Mesendoderm (in vitro differentiated cells): ENCODE measurements at regions not wholly inside any gene's neighbourhood (a gene's known extent, or its start where the extent isn't known, plus 50 kb on each side); places are given as distances from the start of the nearest gene placed in this dataset.

Source experiments
- DNase-seq: peaks from one replicate; pipeline ENCODE4 v3.0.0; 2013
- H2AK5ac ChIP-seq: 2 replicates; pipeline ENCODE4 v1.6.1; 2013; ENCODE audit warnings: low read length, inconsistent platforms
- H2BK120ac ChIP-seq: 2 replicates; pipeline ENCODE4 v1.6.1; 2013; ENCODE audit warnings: low read depth, mild to moderate bottlenecking, low read length, moderate library complexity, mixed read lengths
- H2BK15ac ChIP-seq: replicated peaks from 2 replicates; pipeline ENCODE4 v1.6.1; 2013; ENCODE audit warnings: low read depth, mild to moderate bottlenecking, moderate library complexity
- H2BK5ac ChIP-seq: 2 replicates; pipeline ENCODE4 v1.6.1; 2013; ENCODE audit warnings: low read length, inconsistent platforms
- H3K18ac ChIP-seq: 2 replicates; pipeline ENCODE4 v1.6.1; 2013; ENCODE audit warnings: mild to moderate bottlenecking, low read length, mixed read lengths
- H3K23ac ChIP-seq: one replicate; pipeline ENCODE4 v1.6.1; 2013; ENCODE audit warnings: low read length
- H3K27ac ChIP-seq: 2 replicates; pipeline ENCODE4 v1.5.1; 2013; ENCODE audit warnings: low read depth, mild to moderate bottlenecking, inconsistent platforms, low read length, moderate library complexity
- H3K27me3 ChIP-seq: 2 replicates; pipeline ENCODE4 v1.6.1; 2013; ENCODE audit warnings: low read length, control low read depth, mild to moderate bottlenecking, inconsistent platforms; ENCODE audit not compliant: insufficient read depth, poor library complexity
- H3K36me3 ChIP-seq: 2 replicates; pipeline ENCODE4 v1.6.1; 2013; ENCODE audit warnings: low read length, inconsistent platforms; ENCODE audit not compliant: control insufficient read depth, insufficient read depth
- H3K4ac ChIP-seq: one replicate; pipeline ENCODE4 v1.6.1; 2013; ENCODE audit warnings: low read depth, mild to moderate bottlenecking, low read length, moderate library complexity
- H3K4me1 ChIP-seq: 2 replicates; pipeline ENCODE4 v1.6.1; 2013; ENCODE audit warnings: low read depth, low read length, inconsistent platforms; ENCODE audit not compliant: control insufficient read depth
- H3K4me2 ChIP-seq: 2 replicates; pipeline ENCODE4 v1.6.1; 2013; ENCODE audit warnings: low read length
- H3K4me3 ChIP-seq: 2 replicates; pipeline ENCODE4 v1.5.1; 2013; ENCODE audit warnings: mild to moderate bottlenecking, low read length
- H3K56ac ChIP-seq: one replicate; pipeline ENCODE4 v1.6.1; 2013; ENCODE audit warnings: low read length
- H3K79me1 ChIP-seq: 2 replicates; pipeline ENCODE4 v1.6.1; 2013; ENCODE audit warnings: low read length, inconsistent platforms
- H3K79me2 ChIP-seq: 2 replicates; pipeline ENCODE4 v1.6.1; 2013; ENCODE audit warnings: mild to moderate bottlenecking, low read length; ENCODE audit not compliant: control insufficient read depth, insufficient read depth
- H3K9ac ChIP-seq: 2 replicates; pipeline ENCODE4 v1.6.1; 2013; ENCODE audit warnings: low read length, inconsistent platforms
- H4K5ac ChIP-seq: one replicate; pipeline ENCODE4 v1.6.1; 2013; ENCODE audit warnings: low read length
- H4K8ac ChIP-seq: one replicate; pipeline ENCODE4 v1.6.1; 2013; ENCODE audit warnings: low read depth, mild to moderate bottlenecking, control low read depth, low read length, moderate library complexity
- WGBS: extraction: QIAGEN DNeasy Blood & Tissue Kit; methylation state at CpG from one replicate; pipeline ENCODE4 v1.1.7; 2013; ENCODE audit warnings: low lambda C conversion rate, missing lambda C conversion rate; ENCODE audit not compliant: insufficient coverage; ENCODE audit errors: extremely low coverage; 5-methylcytosine and 5-hydroxymethylcytosine counted together

- Histone ChIP-seq H2BK15ac (no peak overlapping the region), H2BK120ac (no peak overlapping the region), H3K9ac (no peak overlapping the region), H3K4me2 (no peak overlapping the region), H4K5ac (no peak overlapping the region), H4K8ac (no peak overlapping the region), H3K23ac (no peak overlapping the region), H3K4ac (no peak overlapping the region), H2AK5ac (no peak overlapping the region), H3K27ac (no peak overlapping the region), H2BK5ac (no peak overlapping the region), H3K36me3 (no peaks in the 10 kb centered on the region), H3K79me1 (no peaks in the 10 kb centered on the region), H3K4me1 (no peaks in the 10 kb centered on the region), H3K27me3 (no peaks in the 10 kb centered on the region), H3K79me2 (no peaks in the 10 kb centered on the region), H3K56ac (no peak overlapping the region), H3K18ac (no peak overlapping the region), H3K4me3 (no peak overlapping the region)
- no CpG with 5 or more reads among the region's 2 CpGs for WGBS
- no peak for DNase-seq
These were observed 165.0 kb downstream of the RBM46 start for GRCh38 chr4:154946113-154946512.

GRCh38 chr4:154953691-154954090 is 172.6 kb downstream of the RBM46 start:
- Histone ChIP-seq H2BK15ac (no peak overlapping the region), H3K23ac (no peak overlapping the region), H3K4me2 (no peak overlapping the region), H2BK120ac (no peak overlapping the region), H2AK5ac (no peak overlapping the region), H3K27me3 (no peaks in the 10 kb centered on the region), H3K4me3 (no peak overlapping the region), H2BK5ac (no peak overlapping the region), H4K5ac (no peak overlapping the region), H3K4me1 (no peaks in the 10 kb centered on the region), H3K36me3 (no peaks in the 10 kb centered on the region), H4K8ac (no peak overlapping the region), H3K4ac (no peak overlapping the region), H3K18ac (no peak overlapping the region), H3K27ac (no peak overlapping the region), H3K79me2 (no peaks in the 10 kb centered on the region), H3K56ac (no peak overlapping the region), H3K9ac (no peak overlapping the region), H3K79me1 (no peaks in the 10 kb centered on the region)
- no peak for DNase-seq

GRCh38 chr4:154954117-154954516 is 173.0 kb downstream of the RBM46 start:
- H3K79me2 ChIP-seq = no peaks in the 10 kb centered on the region
- H3K79me1 ChIP-seq = no peaks in the 10 kb centered on the region
- no peak overlapping the region for H4K8ac ChIP-seq
- H2AK5ac ChIP-seq = no peak overlapping the region
- no peaks in the 10 kb centered on the region for H3K27me3 ChIP-seq
- H2BK120ac ChIP-seq = no peak overlapping the region
- no peaks in the 10 kb centered on the region for H3K4me1 ChIP-seq
- DNase-seq = no peak
- no peaks in the 10 kb centered on the region for H3K36me3 ChIP-seq
- no peak overlapping the region for H3K4me3 ChIP-seq
- H3K23ac ChIP-seq = no peak overlapping the region
- no peak overlapping the region for H3K18ac ChIP-seq
- H3K4ac ChIP-seq = no peak overlapping the region
- no peak overlapping the region for H3K9ac ChIP-seq
- no peak overlapping the region for H4K5ac ChIP-seq
- H2BK15ac ChIP-seq = no peak overlapping the region
- H2BK5ac ChIP-seq = no peak overlapping the region
- H3K4me2 ChIP-seq = no peak overlapping the region
- no peak overlapping the region for H3K27ac ChIP-seq
- WGBS = no CpG with 5 or more reads among the region's 2 CpGs
- H3K56ac ChIP-seq = no peak overlapping the region

DNA sequence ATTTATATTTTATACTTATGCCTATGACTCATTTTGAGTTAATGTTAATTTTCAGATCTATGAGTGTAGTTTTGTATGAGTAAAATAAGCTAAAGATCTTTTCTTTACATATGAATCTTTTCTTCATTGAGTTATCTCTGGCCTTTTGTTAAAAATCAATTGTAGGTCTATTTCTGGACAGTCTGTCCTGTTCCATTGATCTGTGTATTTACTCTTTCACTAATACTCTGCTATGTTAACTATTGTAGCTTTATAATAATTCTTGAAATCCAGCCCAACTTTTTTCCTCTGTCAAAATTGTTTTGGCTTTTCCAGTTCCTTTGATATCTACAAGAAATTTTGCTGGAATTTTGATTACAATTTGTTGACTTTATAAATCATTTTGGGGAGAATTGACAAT is 177.0 kb downstream of the RBM46 start:
- Histone ChIP-seq H2BK5ac (no peak overlapping the region), H2AK5ac (no peak overlapping the region), H3K36me3 (no peaks in the 10 kb centered on the region), H3K4me2 (no peak overlapping the region), H3K79me2 (no peaks in the 10 kb centered on the region), H2BK120ac (no peak overlapping the region), H3K9ac (no peak overlapping the region), H3K27me3 (no peaks in the 10 kb centered on the region), H3K4me3 (no peak overlapping the region), H3K56ac (no peak overlapping the region), H3K79me1 (no peaks in the 10 kb centered on the region), H3K18ac (no peak overlapping the region), H3K4ac (no peak overlapping the region), H3K27ac (no peak overlapping the region), H2BK15ac (no peak overlapping the region), H4K8ac (no peak overlapping the region), H3K4me1 (no peaks in the 10 kb centered on the region), H3K23ac (no peak overlapping the region), H4K5ac (no peak overlapping the region)
- DNase-seq = no peak

DNA sequence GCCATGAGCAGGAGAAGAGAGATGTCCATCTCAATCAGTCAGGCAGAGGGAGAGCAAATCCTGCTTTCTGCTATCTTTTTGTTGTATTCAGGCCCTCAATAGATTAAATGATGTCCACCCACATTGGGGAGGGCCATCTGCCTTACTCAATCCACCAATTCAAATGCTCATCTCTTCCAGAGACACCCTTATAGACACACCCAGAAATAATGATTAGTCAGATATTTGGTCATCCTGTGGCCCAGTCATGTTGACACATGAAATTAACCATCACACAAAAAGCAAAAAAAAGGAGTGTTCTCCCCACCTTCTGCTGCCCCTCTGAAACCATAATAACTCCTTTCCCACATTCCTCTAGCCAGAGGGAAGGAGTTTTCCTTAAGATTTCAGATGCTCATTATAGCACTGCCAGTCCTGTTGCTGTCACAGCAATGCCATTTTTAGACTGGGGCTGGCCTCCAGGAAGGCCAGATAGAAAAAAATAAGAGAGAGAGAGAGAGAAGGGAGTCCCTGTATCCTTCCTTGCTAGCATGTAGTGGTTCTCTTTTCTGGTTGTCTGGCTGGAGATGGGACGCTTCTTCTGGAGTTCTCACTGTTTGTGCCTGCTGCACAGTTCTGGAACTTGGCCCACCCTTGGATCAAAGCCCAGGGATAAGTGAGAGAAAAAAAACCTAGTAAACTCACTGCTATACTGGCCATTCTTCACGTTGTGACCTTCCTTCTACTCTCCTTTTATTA is 177.7 kb downstream of the RBM46 start:
- Histone ChIP-seq H3K4me2 (no peak overlapping the region), H3K18ac (no peak overlapping the region), H3K27me3 (no peaks in the 10 kb centered on the region), H2BK120ac (no peak overlapping the region), H3K36me3 (no peaks in the 10 kb centered on the region), H3K9ac (no peak overlapping the region), H3K4me1 (no peaks in the 10 kb centered on the region), H2AK5ac (no peak overlapping the region), H3K27ac (no peak overlapping the region), H4K5ac (no peak overlapping the region), H3K23ac (no peak overlapping the region), H2BK5ac (no peak overlapping the region), H2BK15ac (no peak overlapping the region), H3K79me1 (no peaks in the 10 kb centered on the region), H3K79me2 (no peaks in the 10 kb centered on the region), H3K4me3 (no peak overlapping the region), H4K8ac (no peak overlapping the region), H3K4ac (no peak overlapping the region), H3K56ac (no peak overlapping the region)
- no peak for DNase-seq
- WGBS = no CpG with 5 or more reads among the region's 2 CpGs

- Histone ChIP-seq H4K8ac (no peak overlapping the region), H3K4me1 (no peaks in the 10 kb centered on the region), H3K27ac (no peak overlapping the region), H3K36me3 (no peaks in the 10 kb centered on the region), H3K9ac (no peak overlapping the region), H2BK120ac (no peak overlapping the region), H3K23ac (no peak overlapping the region), H2AK5ac (no peak overlapping the region), H3K18ac (no peak overlapping the region), H3K27me3 (no peaks in the 10 kb centered on the region), H3K4me2 (no peak overlapping the region), H2BK15ac (no peak overlapping the region), H3K4ac (no peak overlapping the region), H3K79me2 (no peaks in the 10 kb centered on the region), H2BK5ac (no peak overlapping the region), H3K4me3 (no peak overlapping the region), H4K5ac (no peak overlapping the region), H3K56ac (no peak overlapping the region), H3K79me1 (no peaks in the 10 kb centered on the region)
- DNase-seq = no peak
- no CpG with 5 or more reads among the region's 2 CpGs for WGBS
These were observed 178.7 kb downstream of the RBM46 start for GRCh38 chr4:154959756-154960155.
